Esophagus (tissue), 2 donors: ENCODE measurements at regions not wholly inside any gene's neighbourhood (a gene's known extent, or its start where the extent isn't known, plus 50 kb on each side); places are given as distances from the start of the nearest gene placed in this dataset.
"Not testable (repeated sequence)": the region's sequence is repeated elsewhere in the genome, so short reads cannot be mapped to it uniquely, and the experiment has no call there.

Source experiments
- H3K27ac ChIP-seq, 2 donors: one replicate each; pipeline ENCODE4 v1.5.1; 2013; ENCODE audit warnings: low read depth in 2 of 2, mild to moderate bottlenecking in 2 of 2, inconsistent platforms in 1 of 2, low read length in 1 of 2, moderate library complexity in 1 of 2
- H3K27me3 ChIP-seq, 2 donors: one replicate each; pipeline ENCODE4 v1.6.1; 2013; ENCODE audit warnings: low read length in 2 of 2, control low read depth in 1 of 2, mild to moderate bottlenecking in 1 of 2; ENCODE audit not compliant: insufficient read depth in 2 of 2, control insufficient read depth in 1 of 2
- H3K36me3 ChIP-seq, 2 donors: one replicate each; pipeline ENCODE4 v1.6.1; 2013; ENCODE audit warnings: low read length in 1 of 2; ENCODE audit not compliant: control insufficient read depth in 2 of 2, insufficient read depth in 2 of 2
- H3K4me1 ChIP-seq, 2 donors: one replicate each; pipeline ENCODE4 v1.6.1; 2013; ENCODE audit warnings: low read length in 1 of 2; ENCODE audit not compliant: control insufficient read depth in 2 of 2, insufficient read depth in 2 of 2
- H3K4me3 ChIP-seq, 2 donors: one replicate each; pipeline ENCODE4 v1.5.1; 2013; ENCODE audit warnings: low read length in 2 of 2, mild to moderate bottlenecking in 2 of 2, low read depth in 1 of 2, moderate library complexity in 1 of 2
- H3K9me3 ChIP-seq, 2 donors: one replicate each; pipeline ENCODE4 v1.6.1; 2013; ENCODE audit warnings: mild to moderate bottlenecking in 2 of 2, low read depth in 1 of 2, low read length in 1 of 2, moderate library complexity in 1 of 2; ENCODE audit not compliant: control insufficient read depth in 2 of 2, insufficient read depth in 1 of 2
- WGBS, 2 donors: extraction: QIAGEN DNeasy Blood & Tissue Kit; methylation state at CpG; one replicate each; pipeline ENCODE4 v1.1.7; 2013; 5-methylcytosine and 5-hydroxymethylcytosine counted together
- donor health status: healthy with polysubstance abuse.
- donor health status: Bipolar disorder and iron deficiency.

DNA sequence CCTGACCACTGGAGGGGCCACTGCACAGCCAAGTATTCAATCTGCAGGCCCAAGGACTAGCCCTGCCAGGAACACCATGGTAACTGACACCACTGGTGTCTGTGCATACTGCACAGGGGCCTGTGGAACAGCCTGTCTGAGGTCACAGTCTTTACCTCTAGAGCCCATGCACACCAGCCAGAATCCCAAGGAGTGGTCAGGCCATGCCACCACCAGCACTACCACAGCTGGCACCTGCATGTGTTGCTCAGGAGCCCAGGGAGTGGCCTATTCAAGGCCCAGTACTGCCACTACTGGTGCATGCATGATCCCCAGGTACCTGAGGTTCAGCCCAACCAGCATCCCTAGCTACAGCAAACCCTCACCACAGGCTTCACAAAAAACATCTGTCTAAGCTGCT is 546.0 kb upstream of the RGMB start:
- H3K36me3 ChIP-seq = no peaks in the 10 kb centered on the region
- H3K27me3 ChIP-seq = no peaks in the 10 kb centered on the region
- no peak overlapping the region for H3K27ac ChIP-seq
- H3K4me1 ChIP-seq = no peaks in the 10 kb centered on the region
- no peak overlapping the region for H3K4me3 ChIP-seq
- H3K9me3 ChIP-seq = peaks cover 3 to 7% of the 10 kb centered on the region in 2 donors

DNA sequence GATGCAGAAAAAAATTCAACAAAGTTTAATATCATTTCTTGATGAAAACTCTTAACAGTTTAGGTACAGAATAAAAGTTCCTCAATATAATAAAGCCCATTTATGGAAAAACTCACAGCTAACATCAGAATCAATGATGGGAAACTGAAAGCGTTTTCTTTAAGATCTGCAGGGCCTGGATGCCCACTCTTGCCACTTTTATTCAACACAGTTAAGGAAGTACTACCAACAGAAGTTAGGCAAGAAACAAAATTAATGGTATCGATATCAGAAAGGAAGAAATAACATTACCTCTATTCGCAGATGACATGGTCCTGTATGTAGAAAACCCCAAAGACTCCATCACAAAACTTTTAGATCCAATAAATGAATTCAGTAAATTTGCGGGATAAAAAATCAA is 542.4 kb upstream of the RGMB start:
- H3K27me3 ChIP-seq = no peaks in the 10 kb centered on the region
- peaks cover 3 to 7% of the 10 kb centered on the region in 2 donors for H3K9me3 ChIP-seq
- no peaks in the 10 kb centered on the region for H3K36me3 ChIP-seq
- WGBS, 2 donors = 71 to 85% methylated on average over 4 of the region's 4 CpGs
- no peaks in the 10 kb centered on the region for H3K4me1 ChIP-seq
- no peak overlapping the region for H3K27ac ChIP-seq
- H3K4me3 ChIP-seq = no peak overlapping the region

DNA sequence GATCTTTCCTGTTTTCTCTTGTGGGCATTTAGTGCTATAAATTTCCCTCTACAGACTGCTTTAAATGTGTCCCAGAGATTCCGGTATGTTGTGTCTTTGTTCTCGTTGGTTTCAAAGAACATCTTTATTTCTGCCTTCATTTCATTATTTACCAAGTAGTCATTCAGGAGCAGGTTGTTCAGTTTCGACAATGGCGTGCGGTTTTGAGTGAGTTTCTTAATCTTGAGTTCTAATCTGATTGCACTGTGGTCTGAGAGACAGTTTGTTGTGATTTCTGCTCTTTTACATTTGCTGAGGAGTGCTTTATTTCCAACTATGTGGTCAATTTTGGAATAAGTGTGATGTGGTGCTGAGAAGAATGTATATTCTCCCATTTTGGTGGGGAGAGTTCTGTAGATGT is 535.7 kb upstream of the RGMB start:
- H3K9me3 ChIP-seq, H3K27me3 ChIP-seq, H3K4me1 ChIP-seq, H3K27ac ChIP-seq, H3K4me3 ChIP-seq, H3K36me3 ChIP-seq: not testable (repeated sequence)
- 91 to 95% methylated on average over 5 of the region's 5 CpGs for WGBS, 2 donors

DNA sequence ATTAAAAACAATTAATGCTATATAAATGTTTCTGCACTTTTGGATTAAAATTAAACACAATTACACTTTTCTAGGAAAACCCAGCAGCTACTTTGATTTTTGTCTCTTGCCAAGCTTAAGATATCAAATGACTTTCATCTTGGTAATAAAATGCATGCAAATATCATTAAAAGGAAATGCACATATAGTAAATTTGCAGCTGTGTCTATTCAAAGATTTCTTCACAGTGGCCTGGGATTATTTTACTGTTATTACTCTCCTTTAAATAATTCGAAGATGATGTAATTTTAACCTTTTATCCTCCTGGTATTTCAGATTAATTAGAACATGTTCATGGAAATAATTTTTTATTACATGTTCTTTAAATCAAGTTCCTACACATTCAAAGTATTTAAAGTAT is 529.5 kb upstream of the RGMB start:
- whole genome bisulfite sequencing, 2 donors = 60 to 67% methylated on average over 1 of the region's 1 CpG

DNA sequence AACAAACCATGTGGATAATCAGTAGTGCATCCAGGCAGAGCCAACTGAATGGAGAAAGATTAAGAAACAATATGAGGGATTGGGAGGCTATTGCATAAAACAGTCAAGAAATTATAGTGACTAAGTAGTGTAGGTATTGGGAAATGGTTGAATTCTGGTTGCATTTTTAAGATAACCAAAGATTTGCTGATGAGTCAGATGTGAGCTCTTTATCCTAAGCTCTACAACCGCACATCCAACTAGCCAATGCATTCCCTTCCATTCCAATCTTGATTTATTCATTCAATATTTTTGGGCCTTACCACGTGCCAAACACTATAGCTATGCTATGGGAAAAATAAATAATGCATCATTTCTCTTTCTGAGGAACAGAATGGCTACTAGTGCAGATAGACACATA is 524.5 kb upstream of the RGMB start:
- Histone ChIP-seq H3K27ac (no peak overlapping the region), H3K27me3 (no peaks in the 10 kb centered on the region), H3K9me3 (peaks cover 0 to 2% of the 10 kb centered on the region in 2 donors), H3K4me1 (no peaks in the 10 kb centered on the region), H3K4me3 (no peak overlapping the region), H3K36me3 (no peaks in the 10 kb centered on the region)
- WGBS, 2 donors = 58 to 68% methylated on average over 2 of the region's 2 CpGs

More for the DNA sequence above, 529.5 kb upstream of the RGMB start:
- Histone ChIP-seq H3K27ac (no peak overlapping the region), H3K36me3 (no peaks in the 10 kb centered on the region), H3K4me3 (no peak overlapping the region), H3K27me3 (no peaks in the 10 kb centered on the region), H3K4me1 (no peaks in the 10 kb centered on the region), H3K9me3 (peaks cover 0 to 2% of the 10 kb centered on the region in 2 donors)

DNA sequence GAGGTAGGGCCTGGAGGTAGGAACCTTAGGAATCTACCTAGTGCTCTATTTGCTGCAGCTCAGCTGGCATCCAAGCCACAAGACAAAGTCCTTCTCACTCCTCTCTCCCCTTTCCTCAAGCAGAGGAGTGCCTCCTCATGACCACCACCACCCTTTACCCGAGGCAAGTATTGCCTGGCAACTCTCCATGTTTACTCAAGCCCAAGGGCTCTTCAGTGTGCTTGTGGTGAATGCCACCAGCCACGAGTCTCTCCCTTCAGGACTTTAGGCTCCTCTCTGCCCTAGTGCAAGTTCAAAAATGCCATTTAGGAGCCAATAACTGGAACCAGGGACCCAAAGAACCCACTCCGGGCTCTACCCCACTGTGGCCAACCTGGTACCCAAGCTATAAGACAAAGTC is 514.5 kb upstream of the RGMB start:
- no peaks in the 10 kb centered on the region for H3K9me3 ChIP-seq
- H3K4me1 ChIP-seq = no peaks in the 10 kb centered on the region
- 68 to 69% methylated on average over 3 of the region's 3 CpGs for WGBS, 2 donors
- no peaks in the 10 kb centered on the region for H3K27me3 ChIP-seq
- no peak overlapping the region for H3K4me3 ChIP-seq
- no peaks in the 10 kb centered on the region for H3K36me3 ChIP-seq
- H3K27ac ChIP-seq = no peak overlapping the region

DNA sequence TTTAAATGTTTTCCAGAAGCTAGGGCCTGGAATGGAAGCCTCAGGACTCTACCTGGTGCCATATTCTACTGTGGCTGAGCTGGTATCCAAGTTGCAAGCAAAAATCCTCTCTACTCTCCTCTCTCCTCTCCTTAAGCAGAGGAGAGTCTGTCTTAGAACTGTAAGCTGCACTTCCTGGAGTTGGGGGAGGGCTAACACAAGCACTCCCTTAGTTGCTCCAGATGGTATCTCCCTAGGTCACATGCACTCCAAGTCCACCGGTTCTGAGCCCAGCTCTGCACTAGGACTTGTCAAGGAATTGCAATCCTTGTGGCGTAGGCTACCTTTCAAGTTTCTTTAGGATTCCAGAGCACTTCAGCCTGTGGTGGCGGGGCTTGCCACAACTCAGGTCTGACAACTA is 513.9 kb upstream of the RGMB start:
- Histone ChIP-seq H3K4me3 (no peak overlapping the region), H3K27me3 (no peaks in the 10 kb centered on the region), H3K9me3 (no peaks in the 10 kb centered on the region), H3K4me1 (no peaks in the 10 kb centered on the region), H3K27ac (no peak overlapping the region), H3K36me3 (no peaks in the 10 kb centered on the region)
- WGBS, 2 donors = 91 to 95% methylated on average over 3 of the region's 3 CpGs

DNA sequence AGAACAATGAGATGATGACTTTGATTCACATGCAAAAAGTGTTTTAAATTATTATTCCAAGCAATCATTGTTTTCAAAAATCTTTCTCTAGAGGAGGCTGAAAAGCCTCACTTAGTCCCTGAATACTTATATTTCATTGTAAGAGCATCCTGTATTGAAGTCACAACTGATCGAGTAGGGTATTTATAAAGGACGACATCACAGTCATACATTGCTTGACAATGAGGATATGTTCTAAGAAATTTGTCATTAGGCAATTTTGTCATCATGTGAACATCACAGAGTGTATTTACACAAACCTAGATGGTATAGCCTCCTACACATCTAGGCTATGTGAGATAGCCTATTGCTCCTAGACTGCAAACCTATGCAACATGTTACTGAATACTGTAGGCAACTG is 510.4 kb upstream of the RGMB start:
- H3K27ac ChIP-seq = no peak overlapping the region
- H3K36me3 ChIP-seq = no peaks in the 10 kb centered on the region
- H3K4me3 ChIP-seq = no peak overlapping the region
- H3K9me3 ChIP-seq = no peaks in the 10 kb centered on the region
- no peaks in the 10 kb centered on the region for H3K4me1 ChIP-seq
- 87 to 91% methylated on average over 2 of the region's 2 CpGs for whole genome bisulfite sequencing, 2 donors
- H3K27me3 ChIP-seq = no peaks in the 10 kb centered on the region

DNA sequence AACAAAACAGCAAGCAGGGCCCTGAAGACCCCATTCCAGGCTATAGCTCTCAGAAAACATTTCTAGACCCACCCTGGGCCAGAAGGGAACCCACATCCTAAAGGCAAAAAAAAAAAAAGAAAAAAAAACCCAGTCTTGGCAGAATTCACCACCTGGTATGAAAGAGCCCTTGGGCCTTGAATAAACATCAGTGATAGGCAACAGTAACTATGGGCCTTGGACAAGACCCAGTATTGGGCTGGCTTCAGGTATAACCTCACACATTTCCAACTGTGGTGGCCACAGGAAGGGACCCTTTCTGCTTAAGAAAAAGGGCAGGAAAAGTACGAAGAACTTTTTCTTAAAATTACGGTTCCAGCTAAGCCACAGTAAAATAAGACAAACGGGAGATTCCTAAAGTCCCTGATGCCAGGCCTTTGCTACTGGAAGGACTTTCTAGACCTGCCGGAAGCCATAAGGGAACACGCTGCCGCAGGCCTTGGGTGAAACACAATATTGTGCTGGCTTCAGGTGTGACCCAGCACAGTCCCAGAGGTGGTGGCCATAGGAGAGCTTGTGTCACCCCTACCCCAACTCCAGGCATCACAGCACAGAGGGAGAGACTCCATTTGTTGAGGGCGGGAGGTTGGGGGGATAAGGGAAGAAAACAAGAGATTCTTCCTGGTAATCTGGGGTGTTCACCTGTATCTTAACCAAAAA is 505.2 kb upstream of the RGMB start:
- Histone ChIP-seq H3K36me3 (no peaks in the 10 kb centered on the region), H3K9me3 (peaks cover 0 to 2% of the 10 kb centered on the region in 2 donors), H3K4me1 (no peaks in the 10 kb centered on the region), H3K27ac (no peak overlapping the region), H3K4me3 (no peak overlapping the region), H3K27me3 (no peaks in the 10 kb centered on the region)
- 88 to 90% methylated on average over 7 of the region's 7 CpGs for WGBS, 2 donors

DNA sequence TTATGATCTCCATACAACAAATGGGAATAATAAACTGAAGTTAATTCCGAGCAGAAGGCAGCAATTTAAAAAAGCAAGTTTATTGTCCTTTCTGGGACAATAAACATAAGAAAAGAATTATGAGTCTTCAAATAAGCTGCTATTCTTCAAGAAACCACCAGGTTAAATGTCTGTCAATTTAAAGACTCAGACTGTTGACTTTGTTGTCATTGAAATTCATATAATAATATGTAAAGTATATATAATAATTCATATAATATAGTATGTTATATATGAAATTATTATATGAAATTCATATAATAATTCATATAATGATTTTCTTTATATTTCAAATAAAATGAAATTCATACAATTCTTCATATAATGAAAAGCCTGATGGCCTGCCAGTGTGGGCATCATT is 497.5 kb upstream of the RGMB start:
- peaks cover 0 to 2% of the 10 kb centered on the region in 2 donors for H3K9me3 ChIP-seq
- WGBS, 2 donors = 79 to 81% methylated on average over 1 of the region's 1 CpG

More for the DNA sequence above, 497.5 kb upstream of the RGMB start:
- Histone ChIP-seq H3K27me3 (no peaks in the 10 kb centered on the region), H3K36me3 (no peaks in the 10 kb centered on the region), H3K4me3 (no peak overlapping the region), H3K4me1 (no peaks in the 10 kb centered on the region), H3K27ac (no peak overlapping the region)
